Right lobe of liver (tissue), 4 donors: ENCODE measurements at regions not wholly inside any gene's neighbourhood (a gene's known extent, or its start where the extent isn't known, plus 50 kb on each side); places are given as distances from the start of the nearest gene placed in this dataset.

Experiments used
- POLR2A ChIP-seq: fragments of 450-650 bp; IDR thresholded peaks from one replicate; pipeline ENCODE4 v1.6.1; 2017; ENCODE audit warnings: antibody characterized with exemption, mild to moderate bottlenecking
- TF ChIP-seq, protein P1 (sequence below), 4 donors: fragments of 200-600 bp in 3 of 4; fragments of 450-650 bp in 1 of 4; IDR thresholded peaks; one replicate each; pipeline versions ENCODE4 v1.5.1 to v1.8.0; 2016 to 2022; ENCODE audit warnings: antibody characterized with exemption in 4 of 4, mild to moderate bottlenecking in 2 of 4
- donor health status: DM: no; HTN: no; CAD: no.
- donor health status: DM: no; HTN: no; CAD: no.
- donor health status: DM: no; HTN: yes; CAD: no.

DNA sequence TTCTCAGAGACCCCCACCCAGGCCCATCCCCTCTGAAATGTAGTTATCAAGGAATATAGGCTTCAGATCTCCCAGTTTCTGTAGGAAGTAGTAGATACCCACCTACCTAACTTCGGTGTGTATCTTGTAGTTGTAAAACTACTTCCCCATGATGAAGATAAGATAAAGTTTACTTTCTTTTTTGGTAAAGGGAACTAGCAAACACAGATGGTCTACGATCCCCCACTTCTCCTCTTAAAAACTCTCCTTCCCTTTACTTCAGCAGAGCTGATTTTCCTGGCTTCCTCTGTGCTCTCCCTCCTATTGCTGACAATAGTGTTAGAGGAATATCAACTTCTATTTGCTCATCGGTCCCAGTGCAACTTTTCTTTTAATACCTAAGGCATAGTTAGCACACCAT is 395.2 kb downstream of the RPL10L start:
- TF ChIP-seq, protein P1, sequence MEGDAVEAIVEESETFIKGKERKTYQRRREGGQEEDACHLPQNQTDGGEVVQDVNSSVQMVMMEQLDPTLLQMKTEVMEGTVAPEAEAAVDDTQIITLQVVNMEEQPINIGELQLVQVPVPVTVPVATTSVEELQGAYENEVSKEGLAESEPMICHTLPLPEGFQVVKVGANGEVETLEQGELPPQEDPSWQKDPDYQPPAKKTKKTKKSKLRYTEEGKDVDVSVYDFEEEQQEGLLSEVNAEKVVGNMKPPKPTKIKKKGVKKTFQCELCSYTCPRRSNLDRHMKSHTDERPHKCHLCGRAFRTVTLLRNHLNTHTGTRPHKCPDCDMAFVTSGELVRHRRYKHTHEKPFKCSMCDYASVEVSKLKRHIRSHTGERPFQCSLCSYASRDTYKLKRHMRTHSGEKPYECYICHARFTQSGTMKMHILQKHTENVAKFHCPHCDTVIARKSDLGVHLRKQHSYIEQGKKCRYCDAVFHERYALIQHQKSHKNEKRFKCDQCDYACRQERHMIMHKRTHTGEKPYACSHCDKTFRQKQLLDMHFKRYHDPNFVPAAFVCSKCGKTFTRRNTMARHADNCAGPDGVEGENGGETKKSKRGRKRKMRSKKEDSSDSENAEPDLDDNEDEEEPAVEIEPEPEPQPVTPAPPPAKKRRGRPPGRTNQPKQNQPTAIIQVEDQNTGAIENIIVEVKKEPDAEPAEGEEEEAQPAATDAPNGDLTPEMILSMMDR (IDR thresholded peaks at IDR 0.05) = no peak
- TF ChIP-seq POLR2A = no peak
